Choroid plexus epithelial cell (primary cell): ENCODE measurements at regions not wholly inside any gene's neighbourhood (a gene's known extent, or its start where the extent isn't known, plus 50 kb on each side); places are given as distances from the start of the nearest gene placed in this dataset.

Experiments
- DNase-seq: peaks from one replicate; pipeline ENCODE4 v3.0.0-alpha.2; 2010; ENCODE audit warnings: low read depth
- H3K4me3 ChIP-seq: 2 replicates; pipeline ENCODE4 v1.5.1; 2011; ENCODE audit warnings: low read depth, mild to moderate bottlenecking, control low read depth, low read length, moderate library complexity
- TF ChIP-seq, protein P1 (sequence below): conservative IDR thresholded peaks from 2 replicates; pipeline ENCODE4 v1.5.1; 2011; ENCODE audit warnings: low read depth, mild to moderate bottlenecking, control low read depth, inconsistent platforms, low read length, moderate library complexity

DNA sequence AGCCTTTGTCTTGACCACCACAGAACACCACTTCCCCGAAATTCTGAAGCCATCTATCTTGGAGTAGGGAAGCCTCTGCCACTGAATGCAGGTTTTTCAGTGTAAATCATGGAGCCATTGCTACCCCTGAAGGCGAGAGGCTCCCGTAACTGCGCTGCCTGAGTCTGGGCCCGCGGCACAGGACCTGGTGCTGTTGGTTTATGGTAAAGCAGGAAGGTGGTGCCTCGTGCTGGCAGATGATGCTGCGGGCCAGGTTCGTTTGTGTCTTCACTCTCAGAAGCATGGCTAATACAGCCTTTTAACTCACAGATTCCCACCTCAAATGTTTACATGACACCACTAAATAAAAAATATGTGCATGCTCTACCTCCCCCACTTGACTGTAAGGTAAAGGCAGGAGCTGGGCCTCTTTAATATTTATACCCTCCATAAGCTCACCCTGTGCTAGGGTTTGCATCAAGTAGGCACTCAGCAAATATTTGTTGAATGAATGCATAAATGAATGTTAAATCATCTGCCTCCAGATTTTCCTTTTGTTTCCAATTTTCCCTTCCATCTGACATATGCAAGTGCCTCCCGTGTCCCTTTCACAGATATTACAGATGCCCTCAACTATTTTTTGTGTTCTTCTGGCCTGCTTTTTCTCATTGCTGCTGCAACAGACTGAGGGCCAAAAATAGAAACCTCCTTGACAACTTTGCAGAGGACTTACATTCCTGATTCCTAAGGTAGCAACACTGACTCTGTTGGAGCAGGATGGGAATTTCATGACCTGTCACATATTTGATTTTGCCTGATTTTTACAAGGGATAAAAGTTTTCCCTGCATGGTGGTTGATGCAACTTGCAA lies 83.5 kb upstream of the CPO start:
- DNase-seq, result no peak

DNA sequence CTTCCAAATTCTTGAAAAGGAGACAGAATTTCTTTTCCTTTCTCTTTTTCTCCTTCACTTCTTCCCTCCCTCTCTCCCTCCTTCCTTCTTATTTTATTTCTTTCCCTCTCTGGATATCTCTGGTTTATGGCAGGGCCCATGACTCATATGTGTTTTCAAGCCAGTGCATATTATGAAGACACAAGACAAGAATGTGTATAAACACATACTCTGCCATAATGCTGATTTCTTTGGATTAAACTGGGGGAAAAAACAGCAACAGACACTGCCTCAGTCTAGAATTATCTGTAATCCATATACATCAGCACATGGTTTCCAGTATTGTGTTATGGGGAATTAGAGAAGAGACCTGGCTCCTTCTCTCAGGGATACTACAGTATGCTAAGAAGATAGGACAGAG lies 82.8 kb upstream of the CPO start:
- peak; percentile 49 for DNase-seq
- no peak overlapping the region for H3K4me3 ChIP-seq
- TF ChIP-seq, protein P1, sequence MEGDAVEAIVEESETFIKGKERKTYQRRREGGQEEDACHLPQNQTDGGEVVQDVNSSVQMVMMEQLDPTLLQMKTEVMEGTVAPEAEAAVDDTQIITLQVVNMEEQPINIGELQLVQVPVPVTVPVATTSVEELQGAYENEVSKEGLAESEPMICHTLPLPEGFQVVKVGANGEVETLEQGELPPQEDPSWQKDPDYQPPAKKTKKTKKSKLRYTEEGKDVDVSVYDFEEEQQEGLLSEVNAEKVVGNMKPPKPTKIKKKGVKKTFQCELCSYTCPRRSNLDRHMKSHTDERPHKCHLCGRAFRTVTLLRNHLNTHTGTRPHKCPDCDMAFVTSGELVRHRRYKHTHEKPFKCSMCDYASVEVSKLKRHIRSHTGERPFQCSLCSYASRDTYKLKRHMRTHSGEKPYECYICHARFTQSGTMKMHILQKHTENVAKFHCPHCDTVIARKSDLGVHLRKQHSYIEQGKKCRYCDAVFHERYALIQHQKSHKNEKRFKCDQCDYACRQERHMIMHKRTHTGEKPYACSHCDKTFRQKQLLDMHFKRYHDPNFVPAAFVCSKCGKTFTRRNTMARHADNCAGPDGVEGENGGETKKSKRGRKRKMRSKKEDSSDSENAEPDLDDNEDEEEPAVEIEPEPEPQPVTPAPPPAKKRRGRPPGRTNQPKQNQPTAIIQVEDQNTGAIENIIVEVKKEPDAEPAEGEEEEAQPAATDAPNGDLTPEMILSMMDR, result no peak

More for the DNA sequence above, 83.5 kb upstream of the CPO start:
- no peak overlapping the region for H3K4me3 ChIP-seq
- TF ChIP-seq, protein P1, result no peak

DNA sequence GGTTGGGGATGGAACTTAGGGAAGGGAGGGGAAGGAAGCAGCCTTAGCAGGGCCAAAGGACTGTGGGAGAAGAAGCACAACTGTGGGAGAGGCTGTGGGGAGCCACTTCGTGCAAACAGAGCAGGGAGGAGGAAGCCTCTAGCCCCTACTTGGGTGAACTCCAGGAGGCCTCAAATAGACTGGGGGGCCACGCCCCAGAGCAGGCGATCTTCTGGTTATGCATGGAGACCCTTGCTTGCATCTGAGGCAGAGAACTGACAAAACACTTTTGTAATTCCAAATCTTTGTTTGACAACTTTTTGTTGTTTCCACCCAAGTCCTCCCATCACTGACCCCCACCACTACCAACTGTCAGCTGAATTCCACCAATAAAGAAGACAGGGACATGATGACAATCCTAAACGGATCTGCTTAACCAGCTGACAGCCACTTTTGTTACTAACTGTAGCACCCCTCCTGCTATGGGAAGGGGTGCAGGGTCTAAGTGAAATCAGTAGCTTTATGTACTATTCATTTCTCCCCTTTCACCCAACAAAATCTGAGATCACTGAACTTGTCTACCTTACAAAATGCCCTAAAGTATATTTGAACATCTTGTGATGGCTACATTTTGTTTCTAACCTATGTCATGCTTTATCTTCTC lies 80.5 kb upstream of the CPO start:
- no peak for DNase-seq
- H3K4me3 ChIP-seq, result no peak overlapping the region
- TF ChIP-seq, protein P1, result no peak

DNA sequence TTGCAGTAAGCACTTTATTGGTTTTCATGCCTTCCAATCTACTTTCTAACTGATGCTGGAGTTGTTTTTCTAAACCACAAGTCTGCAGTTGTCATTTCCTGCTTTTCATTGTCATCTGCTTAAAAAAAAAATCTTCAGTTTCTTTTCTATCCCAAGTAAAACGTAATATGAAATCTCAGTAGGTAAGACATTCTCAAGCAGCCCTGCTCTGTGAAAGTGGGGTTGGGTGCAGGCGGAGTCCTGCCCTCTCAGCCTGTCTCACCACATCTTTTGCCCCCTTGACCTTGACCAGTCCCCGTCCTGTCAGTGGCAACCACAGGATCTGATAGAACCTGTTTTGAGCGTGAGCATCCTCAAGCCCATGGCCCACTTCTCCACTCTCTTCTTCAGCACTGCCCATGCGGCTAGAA lies 80.0 kb upstream of the CPO start:
- DNase-seq, result no peak
- TF ChIP-seq, protein P1, result no peak
- no peak overlapping the region for H3K4me3 ChIP-seq

DNA sequence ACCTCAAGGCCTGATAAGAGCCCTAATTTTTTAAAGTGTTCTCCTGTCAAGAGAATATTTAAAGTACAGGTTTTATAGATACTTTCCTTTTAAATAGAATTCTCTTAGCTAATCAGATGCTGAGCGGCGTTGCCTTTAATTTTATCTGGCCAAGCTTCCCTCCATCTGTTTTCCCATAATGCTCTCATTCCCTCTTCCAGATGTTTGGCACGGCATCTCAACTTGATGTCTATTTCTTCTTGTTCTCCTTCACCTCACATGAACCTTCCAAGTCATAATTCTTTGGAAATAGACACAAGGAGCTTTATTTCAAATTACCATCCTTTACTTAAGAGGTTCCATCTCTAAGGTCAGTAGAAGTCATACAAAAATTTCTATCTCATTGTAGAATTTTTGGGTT lies 76.1 kb upstream of the CPO start:
- DNase-seq, result no peak
- TF ChIP-seq, protein P1, result no peak
- H3K4me3 ChIP-seq, result no peak overlapping the region

DNA sequence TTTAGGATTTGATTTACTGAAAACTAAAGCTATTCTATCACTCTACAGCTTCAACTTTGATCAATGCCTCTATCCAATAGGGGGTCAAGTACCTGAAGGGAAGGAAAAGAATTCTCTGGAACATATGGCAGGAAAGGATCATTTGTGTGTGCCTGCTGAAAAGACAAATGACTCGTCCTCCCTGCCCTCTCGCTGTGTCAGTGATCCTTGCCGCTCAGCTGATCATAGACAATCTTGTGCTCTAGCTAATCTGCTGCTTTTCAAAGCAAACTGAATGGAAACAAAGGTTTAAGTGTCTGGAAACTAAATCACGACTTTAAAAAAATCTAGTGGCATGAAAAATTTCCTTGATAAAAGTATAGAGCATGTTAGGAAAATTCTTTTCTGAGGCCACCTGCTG lies 75.6 kb upstream of the CPO start:
- H3K4me3 ChIP-seq, result no peak overlapping the region
- DNase-seq, result no peak
- TF ChIP-seq, protein P1, result no peak

DNA sequence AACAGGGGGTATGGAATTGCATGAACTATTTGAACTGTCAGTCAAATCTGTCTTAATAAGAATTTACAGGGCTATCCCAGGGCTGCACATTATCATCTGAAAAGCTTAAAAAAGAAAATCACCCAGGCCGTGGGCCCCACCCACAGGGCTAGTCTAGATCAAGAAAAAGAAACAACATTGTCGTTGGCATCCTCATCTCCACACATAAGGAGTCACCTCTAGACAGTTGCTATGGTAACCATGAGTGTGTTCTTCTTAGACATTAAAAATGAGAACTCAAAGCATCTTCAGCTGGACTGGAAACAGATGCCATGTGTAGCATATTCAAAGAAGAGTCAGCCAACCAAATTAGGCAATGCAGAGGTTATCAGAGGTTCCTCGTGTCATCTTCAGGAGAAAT lies 72.3 kb upstream of the CPO start:
- TF ChIP-seq, protein P1, result no peak
- no peak for DNase-seq
- no peak overlapping the region for H3K4me3 ChIP-seq
